HFF-Myc (cell line): ENCODE measurements at regions not wholly inside any gene's neighbourhood (a gene's known extent, or its start where the extent isn't known, plus 50 kb on each side); places are given as distances from the start of the nearest gene placed in this dataset.
"Not testable (repeated sequence)": the region's sequence is repeated elsewhere in the genome, so short reads cannot be mapped to it uniquely, and the experiment has no call there.

Experiments used
- DNase-seq: peaks from one replicate; pipeline ENCODE4 v3.0.0-alpha.2; 2011; ENCODE audit warnings: low read depth; ENCODE audit errors: extremely low read depth
- H3K4me3 ChIP-seq: replicated peaks from 2 replicates; pipeline ENCODE4 v1.5.1; 2011; ENCODE audit warnings: low read depth, mild to moderate bottlenecking, control low read depth, low read length
- TF ChIP-seq, protein P1 (sequence below): IDR thresholded peaks from 2 replicates; pipeline ENCODE4 v1.5.1; 2012; ENCODE audit warnings: mild to moderate bottlenecking, low read depth, low read length, control low read depth; ENCODE audit errors: missing control alignments

- no peak for DNase-seq
- TF ChIP-seq, protein P1, sequence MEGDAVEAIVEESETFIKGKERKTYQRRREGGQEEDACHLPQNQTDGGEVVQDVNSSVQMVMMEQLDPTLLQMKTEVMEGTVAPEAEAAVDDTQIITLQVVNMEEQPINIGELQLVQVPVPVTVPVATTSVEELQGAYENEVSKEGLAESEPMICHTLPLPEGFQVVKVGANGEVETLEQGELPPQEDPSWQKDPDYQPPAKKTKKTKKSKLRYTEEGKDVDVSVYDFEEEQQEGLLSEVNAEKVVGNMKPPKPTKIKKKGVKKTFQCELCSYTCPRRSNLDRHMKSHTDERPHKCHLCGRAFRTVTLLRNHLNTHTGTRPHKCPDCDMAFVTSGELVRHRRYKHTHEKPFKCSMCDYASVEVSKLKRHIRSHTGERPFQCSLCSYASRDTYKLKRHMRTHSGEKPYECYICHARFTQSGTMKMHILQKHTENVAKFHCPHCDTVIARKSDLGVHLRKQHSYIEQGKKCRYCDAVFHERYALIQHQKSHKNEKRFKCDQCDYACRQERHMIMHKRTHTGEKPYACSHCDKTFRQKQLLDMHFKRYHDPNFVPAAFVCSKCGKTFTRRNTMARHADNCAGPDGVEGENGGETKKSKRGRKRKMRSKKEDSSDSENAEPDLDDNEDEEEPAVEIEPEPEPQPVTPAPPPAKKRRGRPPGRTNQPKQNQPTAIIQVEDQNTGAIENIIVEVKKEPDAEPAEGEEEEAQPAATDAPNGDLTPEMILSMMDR = no peak
- H3K4me3 ChIP-seq = no peak overlapping the region
These were observed 222.9 kb downstream of the NDUFA10 start for GRCh38 chr2:239802185-239802649.

GRCh38 chr2:239801404-239802184, 223.5 kb downstream of the NDUFA10 start:
- DNase-seq = no peak

GRCh38 chr2:239800785-239801386, 224.3 kb downstream of the NDUFA10 start:
- DNase-seq = no peak
- H3K4me3 ChIP-seq = no peak overlapping the region
- TF ChIP-seq, protein P1 = no peak

More at GRCh38 chr2:239801404-239802184, 223.5 kb downstream of the NDUFA10 start:
- TF ChIP-seq, protein P1 = no peak
- H3K4me3 ChIP-seq = no peak overlapping the region

DNA sequence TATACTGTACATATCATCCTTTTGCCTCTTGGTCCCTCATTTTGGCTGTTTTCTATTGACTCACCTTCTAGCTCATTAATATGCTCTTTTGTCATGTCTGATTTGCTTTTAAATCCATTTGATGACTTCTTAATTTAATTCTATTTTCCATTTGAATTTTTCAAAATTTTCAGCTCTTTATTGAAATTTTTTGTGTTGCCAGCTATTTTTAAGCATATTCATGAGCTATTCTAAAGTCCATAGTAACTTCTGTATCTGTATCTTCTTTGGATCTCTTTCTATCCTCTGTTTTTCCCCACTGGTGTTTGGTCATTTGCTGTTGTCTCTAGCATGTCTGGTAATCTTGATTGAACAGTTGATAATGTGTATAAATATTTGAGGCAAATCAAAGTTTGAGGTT, 227.8 kb downstream of the NDUFA10 start:
- TF ChIP-seq, protein P1 = no peak
- DNase-seq = no peak
- H3K4me3 ChIP-seq = no peak overlapping the region

GRCh38 chr2:239795761-239796160, 229.4 kb downstream of the NDUFA10 start:
- DNase-seq, H3K4me3 ChIP-seq: not testable (repeated sequence)

DNA sequence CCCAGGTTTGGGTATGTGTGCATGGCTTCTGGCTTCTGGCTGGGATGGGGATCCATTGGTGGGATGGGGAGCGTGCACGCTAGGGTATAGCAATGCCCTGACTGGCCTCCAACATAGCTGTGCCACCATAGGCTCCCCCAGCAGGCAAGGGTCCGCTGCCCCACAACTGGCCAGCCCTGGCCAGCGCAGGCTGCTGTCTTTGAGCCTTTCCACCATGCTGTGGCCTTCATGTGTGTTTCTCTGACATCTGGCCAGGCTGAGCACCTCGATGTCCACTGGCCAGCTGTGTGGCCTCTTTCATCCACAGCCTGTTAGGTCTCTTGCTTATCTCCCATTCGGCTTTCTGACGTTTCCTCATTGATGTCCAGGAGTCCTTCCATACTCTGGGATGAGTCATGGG, 231.3 kb downstream of the NDUFA10 start:
- H3K4me3 ChIP-seq = no peak overlapping the region
- DNase-seq = no peak
- TF ChIP-seq, protein P1 = no peak

DNA sequence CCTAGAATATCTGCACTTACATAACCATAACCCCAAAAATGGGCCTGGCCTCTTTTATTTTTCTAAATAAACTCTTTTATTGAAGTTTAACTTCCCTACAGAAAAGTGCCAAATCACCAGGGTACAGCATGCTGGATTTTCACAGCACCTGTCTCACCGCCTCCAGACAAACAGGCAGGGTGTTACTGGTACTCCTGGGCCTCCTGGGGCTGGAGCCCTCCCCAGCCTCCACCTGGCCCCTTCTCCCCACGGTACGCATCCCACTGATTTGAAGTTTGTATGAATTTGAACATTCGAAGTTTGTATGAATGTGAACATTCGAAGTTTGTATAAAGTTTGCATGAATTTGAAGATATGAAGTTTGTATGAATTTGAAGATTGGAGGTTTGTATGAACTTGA, 232.1 kb downstream of the NDUFA10 start:
- DNase-seq = no peak
- TF ChIP-seq, protein P1 = no peak
- H3K4me3 ChIP-seq = no peak overlapping the region
